ENCODE measurements at regions not wholly inside any gene's neighbourhood (a gene's known extent, or its start where the extent isn't known, plus 50 kb on each side); places are given as distances from the start of the nearest gene placed in this dataset.

- TF ChIP-seq POLR2A (IDR thresholded peaks at IDR 0.05): no peak
- TF ChIP-seq CTCF (IDR thresholded peaks at IDR 0.05): no peak
These were observed 569.0 kb upstream of the ADGRL2 start for GRCh38 chr1:81231729-81232038.
